GM23248 (cell line): ENCODE measurements at regions not wholly inside any gene's neighbourhood (a gene's known extent, or its start where the extent isn't known, plus 50 kb on each side); places are given as distances from the start of the nearest gene placed in this dataset.

Source experiments
- DNase-seq: peaks from one replicate; pipeline ENCODE4 v3.0.0-alpha.2; 2015
- H2AFZ ChIP-seq: fragments of 200-600 bp; sonication (generic); 2 replicates; pipeline ENCODE4 v1.6.1; 2016; ENCODE audit warnings: antibody characterized with exemption
- H3F3A ChIP-seq: fragments of 200-600 bp; sonication (generic); 2 replicates; pipeline ENCODE4 v1.6.1; 2016; ENCODE audit warnings: mild to moderate bottlenecking, antibody characterized with exemption, mixed run types; ENCODE audit not compliant: insufficient read depth
- H3K27ac ChIP-seq: fragments of 200-600 bp; sonication (generic); 2 replicates; pipeline ENCODE4 v1.5.1; 2016; ENCODE audit warnings: mild to moderate bottlenecking
- H3K27me3 ChIP-seq: fragments of 200-600 bp; sonication (generic); replicated peaks from 2 replicates; pipeline ENCODE4 v1.6.1; 2016; ENCODE audit warnings: mild to moderate bottlenecking; ENCODE audit not compliant: insufficient read depth
- H3K36me3 ChIP-seq: fragments of 200-600 bp; sonication (generic); 2 replicates; pipeline ENCODE4 v1.6.1; 2016; ENCODE audit warnings: low read depth, mild to moderate bottlenecking
- H3K4me1 ChIP-seq: fragments of 200-600 bp; sonication (generic); 2 replicates; pipeline ENCODE4 v1.6.1; 2016; ENCODE audit warnings: mild to moderate bottlenecking; ENCODE audit not compliant: insufficient read depth
- H3K4me2 ChIP-seq: fragments of 200-600 bp; sonication (generic); one replicate; pipeline ENCODE4 v1.6.1; 2016; ENCODE audit warnings: mild to moderate bottlenecking; ENCODE audit not compliant: unreplicated experiment
- H3K4me3 ChIP-seq: fragments of 200-600 bp; sonication (generic); 2 replicates; pipeline ENCODE4 v1.5.1; 2016; ENCODE audit warnings: mild to moderate bottlenecking
- H3K79me2 ChIP-seq: fragments of 200-600 bp; sonication (generic); 2 replicates; pipeline ENCODE4 v1.6.1; 2016; ENCODE audit warnings: mild to moderate bottlenecking; ENCODE audit not compliant: insufficient read depth
- H3K9ac ChIP-seq: fragments of 200-600 bp; sonication (generic); 2 replicates; pipeline ENCODE4 v1.6.1; 2016; ENCODE audit warnings: mild to moderate bottlenecking
- H3K9me2 ChIP-seq: fragments of 200-600 bp; sonication (generic); 2 replicates; pipeline ENCODE4 v1.6.1; 2016; ENCODE audit warnings: mixed run types, mild to moderate bottlenecking, moderate library complexity; ENCODE audit not compliant: insufficient read depth
- H3K9me3 ChIP-seq: fragments of 200-600 bp; sonication (generic); one replicate; pipeline ENCODE4 v1.6.1; 2017; ENCODE audit warnings: low read depth
- H4K20me1 ChIP-seq: fragments of 200-600 bp; sonication (generic); 2 replicates; pipeline ENCODE4 v1.6.0; 2016; ENCODE audit not compliant: insufficient read depth
- EZH2 ChIP-seq: fragments of 200-600 bp; sonication (generic); IDR thresholded peaks from 2 replicates; pipeline ENCODE4 v1.6.1; 2018; ENCODE audit warnings: antibody characterized with exemption, mild to moderate bottlenecking; ENCODE audit not compliant: insufficient read depth, poor library complexity, severe bottlenecking
- EZH2phosphoT487 ChIP-seq: fragments of 200-600 bp; sonication (generic); IDR thresholded peaks from 2 replicates; pipeline ENCODE4 v1.6.1; 2018; ENCODE audit warnings: antibody characterized with exemption, moderate library complexity, mild to moderate bottlenecking, low read depth; ENCODE audit not compliant: insufficient read depth
- WGBS, 2 experiments: methylation state at CpG; one replicate each; pipeline ENCODE4 v1.1.6; 2015 to 2017; ENCODE audit warnings: low lambda C conversion rate in 2 of 2, low coverage in 1 of 2; ENCODE audit errors: missing lambda C conversion rate in 2 of 2; 5-methylcytosine and 5-hydroxymethylcytosine counted together
- in situ Hi-C: fragments of 300-500 bp; cut with MboI; formaldehyde crosslinking; loops from 2 replicates; pipeline ENCODE4 v1.15.0; 2020

GRCh38 chr2:23249348-23249747 is 135.6 kb upstream of the KLHL29 start:
- Histone ChIP-seq H3K27ac (peak overlapping the region; percentile 51), H3F3A (peaks cover 5% of the 10 kb centered on the region; the same call in 1 of the 2 replicates), H3K9me3 (no peaks in the 10 kb centered on the region), H3K9me2 (peaks cover 2% of the 10 kb centered on the region; the same call in 1 of the 2 replicates), H3K4me1 (peaks cover 16% of the 10 kb centered on the region), H3K36me3 (no peaks in the 10 kb centered on the region), H3K4me3 (no peak overlapping the region), H2AFZ (no peak overlapping the region), H3K9ac (no peak overlapping the region), H3K4me2 (no peak overlapping the region), H3K79me2 (no peaks in the 10 kb centered on the region), H4K20me1 (no peaks in the 10 kb centered on the region), H3K27me3 (no peaks in the 10 kb centered on the region)
- in situ Hi-C loops = no loop called here
- WGBS, 2 experiments = 2 to 4% methylated on average over 5 of the region's 5 CpGs
- DNase-seq = peak; percentile 94
- no peak for TF ChIP-seq EZH2
- TF ChIP-seq EZH2phosphoT487 = no peak

- 8 to 12% methylated on average over 2 of the region's 2 CpGs for WGBS, 2 experiments
- Histone ChIP-seq H3K4me1 (peaks cover 16% of the 10 kb centered on the region), H3K4me3 (no peak overlapping the region), H4K20me1 (no peaks in the 10 kb centered on the region), H3K9me3 (no peaks in the 10 kb centered on the region), H3K27me3 (no peaks in the 10 kb centered on the region), H3F3A (peaks cover 5% of the 10 kb centered on the region; the same call in 1 of the 2 replicates), H2AFZ (no peak overlapping the region), H3K79me2 (no peaks in the 10 kb centered on the region), H3K9me2 (peaks cover 2% of the 10 kb centered on the region; the same call in 1 of the 2 replicates), H3K36me3 (no peaks in the 10 kb centered on the region), H3K9ac (no peak overlapping the region), H3K4me2 (no peak overlapping the region), H3K27ac (no peak overlapping the region)
- no peak for DNase-seq
- in situ Hi-C loops = no loop called here
- no peak for TF ChIP-seq EZH2phosphoT487
Measured at GRCh38 chr2:23250371-23250770, 134.6 kb upstream of the KLHL29 start.

DNA sequence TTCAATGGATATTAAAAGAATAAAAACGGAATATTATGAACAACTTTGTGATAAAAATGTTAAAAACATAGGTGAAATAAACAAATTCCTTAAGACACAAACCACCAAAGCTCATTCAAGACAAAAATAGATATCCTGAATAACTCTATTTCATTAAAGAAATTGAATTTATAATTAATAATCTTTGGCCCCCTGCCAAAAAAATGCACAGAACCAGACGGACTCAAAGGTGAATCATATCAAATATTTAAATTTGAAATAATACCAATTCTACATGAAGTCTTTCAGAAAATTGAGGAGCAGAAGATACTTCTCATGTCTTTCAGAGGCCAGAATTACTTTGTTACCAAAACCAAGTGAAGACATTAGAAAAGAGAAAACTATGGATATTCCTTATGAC is 128.3 kb upstream of the KLHL29 start:
- Histone ChIP-seq H3K4me2 (no peak overlapping the region), H3K9me3 (no peaks in the 10 kb centered on the region), H3K36me3 (no peaks in the 10 kb centered on the region), H3F3A (no peaks in the 10 kb centered on the region), H3K79me2 (no peaks in the 10 kb centered on the region), H2AFZ (no peak overlapping the region), H3K4me1 (no peaks in the 10 kb centered on the region), H3K9ac (no peak overlapping the region), H4K20me1 (no peaks in the 10 kb centered on the region), H3K27me3 (no peaks in the 10 kb centered on the region), H3K4me3 (no peak overlapping the region), H3K27ac (no peak overlapping the region), H3K9me2 (peaks cover 2% of the 10 kb centered on the region; the same call in 1 of the 2 replicates)
- in situ Hi-C loops = no loop called here
- TF ChIP-seq EZH2phosphoT487 (no peak), EZH2 (no peak)
- DNase-seq = no peak
- 41 to 47% methylated on average over 2 of the region's 2 CpGs for WGBS, 2 experiments

DNA sequence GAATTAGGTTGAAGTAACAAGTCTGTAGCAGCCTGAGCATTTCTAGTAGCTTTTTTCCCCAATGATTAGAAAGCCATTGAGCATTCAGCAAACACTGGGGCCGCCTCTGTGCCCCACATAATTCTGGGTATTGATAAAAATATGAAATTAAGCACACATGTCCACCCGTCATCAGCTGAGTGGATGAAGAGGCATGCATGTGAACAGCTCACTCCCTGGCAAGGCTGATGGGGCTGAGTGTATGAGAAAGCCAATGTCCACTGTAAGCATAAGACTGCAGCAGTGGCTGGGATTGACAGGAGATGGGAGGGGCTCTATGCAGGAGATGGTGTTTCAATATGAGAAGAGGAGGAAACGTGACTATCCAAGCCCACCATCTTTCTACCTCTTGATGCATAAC is 124.4 kb upstream of the KLHL29 start:
- no peaks in the 10 kb centered on the region for H3K9me2 ChIP-seq

More for the DNA sequence above, 124.4 kb upstream of the KLHL29 start:
- 3 to 6% methylated on average over 3 of the region's 3 CpGs for WGBS, 2 experiments
- Histone ChIP-seq H2AFZ (no peak overlapping the region), H3K27ac (no peak overlapping the region), H4K20me1 (no peaks in the 10 kb centered on the region), H3K4me2 (no peak overlapping the region), H3K9me3 (no peaks in the 10 kb centered on the region), H3K9ac (no peak overlapping the region), H3K27me3 (no peaks in the 10 kb centered on the region), H3K36me3 (no peaks in the 10 kb centered on the region), H3K4me3 (no peak overlapping the region), H3K4me1 (no peaks in the 10 kb centered on the region), H3K79me2 (no peaks in the 10 kb centered on the region), H3F3A (no peaks in the 10 kb centered on the region)
- in situ Hi-C loops = no loop called here
- TF ChIP-seq EZH2phosphoT487 (no peak), EZH2 (no peak)
- peak; percentile 56 for DNase-seq
